Upper lobe of left lung (tissue), 6 donors: ENCODE measurements at regions not wholly inside any gene's neighbourhood (a gene's known extent, or its start where the extent isn't known, plus 50 kb on each side); places are given as distances from the start of the nearest gene placed in this dataset.
"Not testable (repeated sequence)": the region's sequence is repeated elsewhere in the genome, so short reads cannot be mapped to it uniquely, and the experiment has no call there.

ENCODE experiments used
- ATAC-seq, 2 donors: fragments of 200-7000 bp; cut with Tn5 transposase; one replicate each; pipeline ENCODE4 v1.9.1; 2022; ENCODE audit warnings: mild to moderate bottlenecking in 2 of 2, moderate library complexity in 2 of 2; ENCODE audit not compliant: low FRiP score in 2 of 2
- DNase-seq, 2 donors: peaks; one replicate each; pipeline ENCODE4 v3.0.0-alpha.2; 2019 to 2020
- H3K27ac ChIP-seq, 4 donors: fragments of 200-600 bp; sonication (generic); one replicate each; pipeline ENCODE4 v1.5.1; 2016 to 2019
- H3K27me3 ChIP-seq, 4 donors: fragments of 200-600 bp; sonication (generic); one replicate each; pipeline ENCODE4 v1.5.1; 2017 to 2019
- H3K36me3 ChIP-seq, 4 donors: fragments of 200-600 bp; sonication (generic); one replicate each; pipeline ENCODE4 v1.5.1; 2016 to 2019
- H3K4me1 ChIP-seq, 4 donors: fragments of 200-600 bp; sonication (generic); one replicate each; pipeline ENCODE4 v1.5.1; 2018 to 2019
- H3K4me3 ChIP-seq, 4 donors: fragments of 200-600 bp; sonication (generic); one replicate each; pipeline ENCODE4 v1.5.1; 2017 to 2019; ENCODE audit warnings: mild to moderate bottlenecking in 2 of 4, moderate library complexity in 1 of 4
- H3K9me3 ChIP-seq, 4 donors: fragments of 200-600 bp; sonication (generic); one replicate each; pipeline ENCODE4 v1.5.1; 2018 to 2019
- CTCF ChIP-seq, 6 experiments: fragments of 450-650 bp in 4 of 6; fragments of 200-600 bp in 2 of 6; sonication (generic) in 2 of 6; IDR thresholded peaks; one replicate each; pipeline ENCODE4 v1.5.1; 2016 to 2019; ENCODE audit warnings: antibody characterized with exemption in 6 of 6
- EP300 ChIP-seq, 4 donors: sonication (generic); formaldehyde crosslinking; IDR thresholded peaks; one replicate each; pipeline ENCODE4 v1.5.1; 2017; ENCODE audit warnings: antibody characterized with exemption in 4 of 4, control low read depth in 2 of 4
- POLR2A ChIP-seq, 4 donors: fragments of 450-650 bp; IDR thresholded peaks; one replicate each; pipeline ENCODE4 v1.5.1; 2016 to 2017; ENCODE audit warnings: antibody characterized with exemption in 4 of 4, mild to moderate bottlenecking in 2 of 4
- POLR2AphosphoS5 ChIP-seq, 2 donors: sonication (generic); formaldehyde crosslinking; IDR thresholded peaks; one replicate each; pipeline ENCODE4 v1.5.1; 2017; ENCODE audit warnings: antibody characterized with exemption in 2 of 2
- WGBS, 2 donors: methylation state at CpG; one replicate each; pipeline ENCODE4 v1.1.5; 2017 to 2018; 5-methylcytosine and 5-hydroxymethylcytosine counted together
- donor health status: DM: no; HTN: no; CAD: no; lungs with moderate emphysema.
- donor health status: DM: no; HTN: yes; CAD: no; lungs with severe emphysema.

- Histone ChIP-seq H3K9me3 (no peaks in the 10 kb centered on the region), H3K36me3 (no peaks in the 10 kb centered on the region), H3K4me1 (no peaks in the 10 kb centered on the region), H3K4me3 (no peak overlapping the region), H3K27me3 (no peaks in the 10 kb centered on the region), H3K27ac (no peak overlapping the region)
- 91 to 93% methylated on average over 2 of the region's 2 CpGs for WGBS, 2 donors
- no peak for TF ChIP-seq POLR2AphosphoS5 (IDR thresholded peaks at IDR 0.05)
- no peak for TF ChIP-seq EP300 (IDR thresholded peaks at IDR 0.05)
- TF ChIP-seq POLR2A (IDR thresholded peaks at IDR 0.05) = no peak
- TF ChIP-seq CTCF (IDR thresholded peaks at IDR 0.05) = no peak
- no peak for ATAC-seq
- DNase-seq = no peak
Measured at GRCh38 chr5:52277101-52277500, 510.6 kb upstream of the ITGA1 start.

DNA sequence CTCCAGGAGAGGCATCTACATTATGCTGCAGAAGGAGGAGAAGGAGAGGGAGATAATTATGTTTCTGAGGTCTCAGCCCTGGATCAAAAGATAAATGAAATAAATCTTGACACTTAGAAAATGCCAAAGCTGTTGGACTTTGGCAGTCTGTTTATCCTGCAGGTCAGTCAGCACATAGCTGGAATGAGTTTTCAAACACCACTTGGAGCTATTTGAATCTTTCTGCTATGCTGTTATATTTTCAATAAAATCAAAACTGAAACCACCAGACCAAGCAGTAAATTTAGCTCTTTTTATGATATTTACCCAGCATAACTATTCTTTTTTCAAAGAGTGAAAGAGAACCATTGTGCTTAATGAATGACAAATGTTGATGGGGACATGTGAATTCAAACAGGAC is 505.1 kb upstream of the ITGA1 start:
- TF ChIP-seq POLR2A (IDR thresholded peaks at IDR 0.05) (no peak), POLR2AphosphoS5 (IDR thresholded peaks at IDR 0.05) (no peak), CTCF (IDR thresholded peaks at IDR 0.05) (no peak), EP300 (IDR thresholded peaks at IDR 0.05) (no peak)
- Histone ChIP-seq H3K27me3 (no peaks in the 10 kb centered on the region), H3K27ac (no peak overlapping the region), H3K9me3 (no peaks in the 10 kb centered on the region), H3K4me3 (no peak overlapping the region), H3K36me3 (no peaks in the 10 kb centered on the region), H3K4me1 (no peaks in the 10 kb centered on the region)
- DNase-seq (no peak), ATAC-seq (no peak)

DNA sequence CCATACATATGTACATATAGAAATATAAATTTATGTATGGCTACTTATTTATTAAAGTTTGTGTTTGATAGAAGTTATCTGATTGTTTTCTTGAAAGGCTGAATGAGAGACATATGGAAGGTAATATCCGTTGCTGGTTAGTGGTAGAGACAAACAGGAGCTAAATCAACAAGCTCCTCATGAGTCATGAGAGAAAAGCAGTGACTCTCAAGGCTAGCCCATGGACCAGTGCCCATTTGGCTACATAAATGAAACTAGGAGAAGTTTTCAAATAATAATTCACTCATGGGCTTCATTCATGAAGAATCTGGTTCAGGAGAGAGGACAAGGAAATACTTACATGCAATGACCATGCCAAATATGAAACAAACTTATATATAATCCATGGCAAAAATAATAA is 504.5 kb upstream of the ITGA1 start:
- H3K9me3 ChIP-seq = no peaks in the 10 kb centered on the region
- no peak overlapping the region for H3K27ac ChIP-seq
- no peak for ATAC-seq
- H3K27me3 ChIP-seq = no peaks in the 10 kb centered on the region
- no peak overlapping the region for H3K4me3 ChIP-seq
- TF ChIP-seq CTCF (IDR thresholded peaks at IDR 0.05) (no peak), POLR2AphosphoS5 (IDR thresholded peaks at IDR 0.05) (no peak), POLR2A (IDR thresholded peaks at IDR 0.05) (no peak), EP300 (IDR thresholded peaks at IDR 0.05) (no peak)
- no peaks in the 10 kb centered on the region for H3K36me3 ChIP-seq
- H3K4me1 ChIP-seq = no peaks in the 10 kb centered on the region
- WGBS, 2 donors = 63 to 76% methylated on average over 1 of the region's 1 CpG
- no peak for DNase-seq

DNA sequence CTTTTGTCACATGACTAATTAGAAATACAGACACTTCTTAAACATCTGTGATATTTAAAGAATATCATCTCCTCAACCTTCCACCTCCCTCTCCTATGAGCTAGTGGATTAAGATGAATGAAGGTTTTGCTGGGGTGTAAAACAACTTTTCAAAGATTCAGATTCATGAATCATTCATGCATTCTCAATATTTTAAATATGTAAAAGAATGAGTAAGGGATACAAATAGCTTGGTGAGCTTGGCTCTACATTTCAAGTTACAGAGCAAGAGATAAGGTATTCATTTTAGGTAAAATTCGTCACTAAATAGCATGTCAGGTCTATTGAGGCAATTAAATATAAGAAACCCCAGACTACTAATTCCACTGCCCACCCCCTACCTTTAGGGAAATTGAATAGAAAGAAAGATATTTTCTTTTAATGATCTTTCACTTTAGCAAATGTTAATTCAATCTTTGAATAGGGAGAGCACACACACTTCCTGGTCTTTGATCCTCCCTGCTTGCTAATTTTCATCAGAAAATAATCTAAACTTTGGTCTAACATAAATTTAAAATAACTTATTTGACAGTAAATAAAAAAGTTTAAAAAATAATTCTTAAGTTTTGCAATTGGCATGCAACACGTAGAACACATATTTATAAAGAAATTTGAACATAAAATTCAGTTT is 486.9 kb upstream of the ITGA1 start:
- DNase-seq (no peak), ATAC-seq (no peak)
- H3K36me3 ChIP-seq = no peaks in the 10 kb centered on the region
- H3K4me1 ChIP-seq = no peaks in the 10 kb centered on the region
- TF ChIP-seq CTCF (IDR thresholded peaks at IDR 0.05) (no peak), EP300 (IDR thresholded peaks at IDR 0.05) (no peak), POLR2AphosphoS5 (IDR thresholded peaks at IDR 0.05) (no peak)
- H3K27me3 ChIP-seq = no peaks in the 10 kb centered on the region
- 65 to 74% methylated on average over 2 of the region's 2 CpGs for WGBS, 2 donors
- H3K4me3 ChIP-seq = no peak overlapping the region
- no peak overlapping the region for H3K27ac ChIP-seq
- peaks cover 0 to 24% (median 16%) of the 10 kb centered on the region in 4 donors for H3K9me3 ChIP-seq

GRCh38 chr5:52304816-52305215 is 482.9 kb upstream of the ITGA1 start:
- WGBS, 2 donors = 82 to 83% methylated on average over 9 of the region's 9 CpGs
- peaks cover 0 to 38% (median 19%) of the 10 kb centered on the region in 4 donors for H3K9me3 ChIP-seq
- not testable (repeated sequence) for H3K27ac ChIP-seq, H3K4me1 ChIP-seq, ATAC-seq, H3K27me3 ChIP-seq, H3K36me3 ChIP-seq, DNase-seq, H3K4me3 ChIP-seq
